Neural cell (in vitro differentiated cells): ENCODE measurements at regions not wholly inside any gene's neighbourhood (a gene's known extent, or its start where the extent isn't known, plus 50 kb on each side); places are given as distances from the start of the nearest gene placed in this dataset.
A peak's percentile ranks its signal among the peaks of the same experiment; 100 is the strongest.
"Not testable (repeated sequence)": the region's sequence is repeated elsewhere in the genome, so short reads cannot be mapped to it uniquely, and the experiment has no call there.

Source experiments
- H2AFZ ChIP-seq: fragments of 200-600, 300-800 bp; sonication (generic), shearing (Covaris generic); 2 replicates; pipeline ENCODE4 v1.6.0; 2014; ENCODE audit warnings: low read depth, mild to moderate bottlenecking, antibody characterized with exemption, low read length, moderate library complexity
- H3F3A ChIP-seq: fragments of 200-600 bp; shearing (Covaris generic); 2 replicates; pipeline ENCODE4 v1.6.1; 2016; ENCODE audit warnings: mild to moderate bottlenecking, moderate library complexity, mixed read lengths, antibody characterized with exemption, low read length; ENCODE audit not compliant: insufficient read depth, poor library complexity, severe bottlenecking
- H3K27ac ChIP-seq: fragments of 200-600, 300-800 bp; sonication (generic), shearing (Covaris generic); 2 replicates; pipeline ENCODE4 v1.5.1; 2014; ENCODE audit warnings: mild to moderate bottlenecking, low read length, moderate library complexity
- H3K27me3 ChIP-seq: fragments of 300-800, 200-600 bp; sonication (generic), shearing (Covaris generic); 2 replicates; pipeline ENCODE4 v1.6.0; 2014; ENCODE audit warnings: mild to moderate bottlenecking, low read depth, low read length, moderate library complexity; ENCODE audit not compliant: insufficient read depth
- H3K36me3 ChIP-seq: fragments of 300-800, 200-600 bp; sonication (generic), shearing (Covaris generic); 2 replicates; pipeline ENCODE4 v1.5.1; 2014; ENCODE audit warnings: mild to moderate bottlenecking, antibody characterized with exemption, low read length, moderate library complexity; ENCODE audit not compliant: insufficient read depth
- H3K4me2 ChIP-seq: fragments of 300-800, 200-600 bp; sonication (generic), shearing (Covaris generic); 2 replicates; pipeline ENCODE4 v1.6.0; 2014; ENCODE audit warnings: mild to moderate bottlenecking, low read length
- H3K4me3 ChIP-seq: fragments of 300-800, 200-600 bp; sonication (generic), shearing (Covaris generic); 2 replicates; pipeline ENCODE4 v1.5.1; 2014; ENCODE audit warnings: mild to moderate bottlenecking, low read length, moderate library complexity
- H3K79me2 ChIP-seq: fragments of 200-600 bp; shearing (Covaris generic); replicated peaks from 2 replicates; pipeline ENCODE4 v1.6.0; 2014; ENCODE audit warnings: mild to moderate bottlenecking, low read length, moderate library complexity; ENCODE audit not compliant: insufficient read depth
- H3K9ac ChIP-seq: fragments of 300-800, 200-600 bp; sonication (generic), shearing (Covaris generic); 2 replicates; pipeline ENCODE4 v1.6.1; 2016; ENCODE audit warnings: mild to moderate bottlenecking, low read length, mixed read lengths
- H3K9me2 ChIP-seq: fragments of 200-600 bp; shearing (Covaris generic); 2 replicates; pipeline ENCODE4 v1.6.1; 2016; ENCODE audit warnings: mild to moderate bottlenecking, low read length, mixed read lengths; ENCODE audit not compliant: insufficient read depth
- H3K9me3 ChIP-seq: fragments of 200-600, 300-800 bp; sonication (generic), shearing (Covaris generic); 2 replicates; pipeline ENCODE4 v1.6.1; 2016; ENCODE audit warnings: mild to moderate bottlenecking, mixed run types, low read length, moderate library complexity, mixed read lengths
- H4K20me1 ChIP-seq: fragments of 200-600 bp; shearing (Covaris generic); 2 replicates; pipeline ENCODE4 v1.6.1; 2016; ENCODE audit warnings: mild to moderate bottlenecking, mixed run types; ENCODE audit not compliant: insufficient read depth
- EP300 ChIP-seq: fragments of 450-650 bp; conservative IDR thresholded peaks from 2 replicates; pipeline ENCODE4 v1.6.1; 2014; ENCODE audit warnings: antibody characterized with exemption, mild to moderate bottlenecking, moderate library complexity; ENCODE audit not compliant: poor library complexity, severe bottlenecking
- EZH2 ChIP-seq: fragments of 200-600, 300-800 bp; shearing (Covaris generic), sonication (generic); IDR thresholded peaks from 2 replicates; pipeline ENCODE4 v1.6.1; 2014; ENCODE audit warnings: antibody characterized with exemption, low read length, borderline replicate concordance, mild to moderate bottlenecking; ENCODE audit not compliant: insufficient read depth, poor library complexity, severe bottlenecking
- MXI1 ChIP-seq: fragments of 450-650 bp; conservative IDR thresholded peaks from 2 replicates; pipeline ENCODE4 v1.6.1; 2014; ENCODE audit warnings: antibody characterized with exemption, mild to moderate bottlenecking; ENCODE audit not compliant: poor library complexity, severe bottlenecking
- POLR2AphosphoS5 ChIP-seq: IDR thresholded peaks from 2 replicates; pipeline ENCODE4 v1.6.1; 2012
- RAD21 ChIP-seq: fragments of 450-650 bp; conservative IDR thresholded peaks from 2 replicates; pipeline ENCODE4 v1.6.1; 2014; ENCODE audit warnings: antibody characterized with exemption, mild to moderate bottlenecking, moderate library complexity
- SMC3 ChIP-seq: fragments of 450-650 bp; conservative IDR thresholded peaks from 2 replicates; pipeline ENCODE4 v1.6.1; 2014; ENCODE audit warnings: antibody characterized with exemption, mild to moderate bottlenecking, moderate library complexity; ENCODE audit not compliant: poor library complexity
- TAF1 ChIP-seq: IDR thresholded peaks from 2 replicates; pipeline ENCODE4 v1.6.1; 2012; ENCODE audit warnings: low read depth
- TF ChIP-seq, protein P1 (sequence below): fragments of 450-650 bp; IDR thresholded peaks from 2 replicates; pipeline ENCODE4 v1.5.1; 2014; ENCODE audit warnings: antibody characterized with exemption, mild to moderate bottlenecking, moderate library complexity; ENCODE audit not compliant: poor library complexity, severe bottlenecking
- TF ChIP-seq, protein P2 (sequence below): IDR thresholded peaks from 2 replicates; pipeline ENCODE4 v1.6.1; 2012; ENCODE audit warnings: borderline replicate concordance

DNA sequence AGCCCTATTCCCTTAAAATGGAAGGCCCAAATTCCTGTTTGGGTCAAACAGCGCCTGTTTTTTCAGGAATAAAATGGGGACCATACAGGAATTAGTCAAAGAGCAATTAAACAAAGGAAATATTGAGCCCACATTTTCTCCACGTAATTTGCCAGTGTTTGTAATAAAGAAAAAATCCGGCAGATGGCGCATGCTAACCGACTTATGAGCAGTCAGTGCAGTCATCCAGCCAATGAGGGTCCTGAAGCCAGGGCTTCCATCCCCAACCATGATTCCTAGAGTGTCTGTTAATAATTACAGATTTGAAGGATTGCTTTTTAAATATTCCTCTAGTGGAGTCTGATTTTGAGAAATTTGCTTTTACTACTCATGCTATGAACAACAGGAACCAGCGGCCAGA lies 103.7 kb downstream of the HSFY2 start:
- no peaks in the 10 kb centered on the region for H4K20me1 ChIP-seq
- H3K9ac ChIP-seq: no peak overlapping the region
- no peak overlapping the region for H3K4me3 ChIP-seq
- H3K79me2 ChIP-seq: no peaks in the 10 kb centered on the region
- H3F3A ChIP-seq: no peaks in the 10 kb centered on the region
- H3K4me2 ChIP-seq: no peak overlapping the region
- H3K9me3 ChIP-seq: no peaks in the 10 kb centered on the region
- no peaks in the 10 kb centered on the region for H3K36me3 ChIP-seq
- H2AFZ ChIP-seq: no peak overlapping the region
- H3K9me2 ChIP-seq: no peaks in the 10 kb centered on the region
- H3K27me3 ChIP-seq: no peaks in the 10 kb centered on the region
- peak; percentile 60 for TF ChIP-seq RAD21
- no peak for TF ChIP-seq MXI1
- no peak for TF ChIP-seq EZH2
- no peak for TF ChIP-seq TAF1
- TF ChIP-seq, protein P1, sequence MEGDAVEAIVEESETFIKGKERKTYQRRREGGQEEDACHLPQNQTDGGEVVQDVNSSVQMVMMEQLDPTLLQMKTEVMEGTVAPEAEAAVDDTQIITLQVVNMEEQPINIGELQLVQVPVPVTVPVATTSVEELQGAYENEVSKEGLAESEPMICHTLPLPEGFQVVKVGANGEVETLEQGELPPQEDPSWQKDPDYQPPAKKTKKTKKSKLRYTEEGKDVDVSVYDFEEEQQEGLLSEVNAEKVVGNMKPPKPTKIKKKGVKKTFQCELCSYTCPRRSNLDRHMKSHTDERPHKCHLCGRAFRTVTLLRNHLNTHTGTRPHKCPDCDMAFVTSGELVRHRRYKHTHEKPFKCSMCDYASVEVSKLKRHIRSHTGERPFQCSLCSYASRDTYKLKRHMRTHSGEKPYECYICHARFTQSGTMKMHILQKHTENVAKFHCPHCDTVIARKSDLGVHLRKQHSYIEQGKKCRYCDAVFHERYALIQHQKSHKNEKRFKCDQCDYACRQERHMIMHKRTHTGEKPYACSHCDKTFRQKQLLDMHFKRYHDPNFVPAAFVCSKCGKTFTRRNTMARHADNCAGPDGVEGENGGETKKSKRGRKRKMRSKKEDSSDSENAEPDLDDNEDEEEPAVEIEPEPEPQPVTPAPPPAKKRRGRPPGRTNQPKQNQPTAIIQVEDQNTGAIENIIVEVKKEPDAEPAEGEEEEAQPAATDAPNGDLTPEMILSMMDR: peak; percentile 65
- no peak for TF ChIP-seq EP300
- TF ChIP-seq POLR2AphosphoS5: no peak
- TF ChIP-seq SMC3: peak; percentile 59
- TF ChIP-seq, protein P2, sequence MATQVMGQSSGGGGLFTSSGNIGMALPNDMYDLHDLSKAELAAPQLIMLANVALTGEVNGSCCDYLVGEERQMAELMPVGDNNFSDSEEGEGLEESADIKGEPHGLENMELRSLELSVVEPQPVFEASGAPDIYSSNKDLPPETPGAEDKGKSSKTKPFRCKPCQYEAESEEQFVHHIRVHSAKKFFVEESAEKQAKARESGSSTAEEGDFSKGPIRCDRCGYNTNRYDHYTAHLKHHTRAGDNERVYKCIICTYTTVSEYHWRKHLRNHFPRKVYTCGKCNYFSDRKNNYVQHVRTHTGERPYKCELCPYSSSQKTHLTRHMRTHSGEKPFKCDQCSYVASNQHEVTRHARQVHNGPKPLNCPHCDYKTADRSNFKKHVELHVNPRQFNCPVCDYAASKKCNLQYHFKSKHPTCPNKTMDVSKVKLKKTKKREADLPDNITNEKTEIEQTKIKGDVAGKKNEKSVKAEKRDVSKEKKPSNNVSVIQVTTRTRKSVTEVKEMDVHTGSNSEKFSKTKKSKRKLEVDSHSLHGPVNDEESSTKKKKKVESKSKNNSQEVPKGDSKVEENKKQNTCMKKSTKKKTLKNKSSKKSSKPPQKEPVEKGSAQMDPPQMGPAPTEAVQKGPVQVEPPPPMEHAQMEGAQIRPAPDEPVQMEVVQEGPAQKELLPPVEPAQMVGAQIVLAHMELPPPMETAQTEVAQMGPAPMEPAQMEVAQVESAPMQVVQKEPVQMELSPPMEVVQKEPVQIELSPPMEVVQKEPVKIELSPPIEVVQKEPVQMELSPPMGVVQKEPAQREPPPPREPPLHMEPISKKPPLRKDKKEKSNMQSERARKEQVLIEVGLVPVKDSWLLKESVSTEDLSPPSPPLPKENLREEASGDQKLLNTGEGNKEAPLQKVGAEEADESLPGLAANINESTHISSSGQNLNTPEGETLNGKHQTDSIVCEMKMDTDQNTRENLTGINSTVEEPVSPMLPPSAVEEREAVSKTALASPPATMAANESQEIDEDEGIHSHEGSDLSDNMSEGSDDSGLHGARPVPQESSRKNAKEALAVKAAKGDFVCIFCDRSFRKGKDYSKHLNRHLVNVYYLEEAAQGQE: no peak
- no peak overlapping the region for H3K27ac ChIP-seq

DNA sequence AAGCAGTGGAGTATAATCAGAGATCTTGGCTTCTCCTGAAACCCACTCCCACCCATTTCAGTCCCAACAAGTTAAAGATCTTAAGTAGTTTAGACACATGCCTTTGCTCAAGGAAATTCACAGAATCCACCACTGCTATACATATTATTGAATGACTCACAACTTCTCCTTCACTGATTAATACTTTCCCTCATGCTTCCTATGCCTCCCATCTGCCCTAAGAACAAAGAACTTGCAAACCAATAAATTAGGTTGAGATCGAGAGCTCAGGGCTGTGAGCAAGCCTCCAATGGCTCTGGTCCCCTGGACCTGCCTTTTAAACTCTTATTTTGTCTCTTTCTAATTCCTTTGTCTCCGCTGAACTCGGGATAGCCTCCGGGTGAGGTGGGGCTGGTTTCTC lies 101.6 kb downstream of the HSFY2 start:
- H3F3A ChIP-seq: no peaks in the 10 kb centered on the region

DNA sequence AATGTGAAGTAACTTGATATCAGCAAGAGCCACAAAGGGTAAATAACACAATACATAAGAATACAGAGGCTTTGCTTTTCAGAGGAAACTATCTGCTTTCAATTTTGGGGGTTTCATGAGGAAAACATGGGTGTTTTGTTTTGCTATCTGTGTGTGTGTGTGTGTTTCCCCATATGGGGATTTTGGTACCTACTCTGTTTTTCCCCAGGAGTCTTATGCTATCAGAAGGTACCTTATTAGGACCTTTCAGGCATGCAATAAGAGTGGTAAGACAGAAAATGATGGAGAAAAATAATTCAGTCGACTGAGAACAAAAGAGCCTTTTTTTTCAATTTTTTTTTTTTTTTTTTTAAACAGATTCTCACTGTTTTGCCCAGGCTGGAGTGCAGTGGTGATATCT lies 87.5 kb downstream of the HSFY2 start:
- H2AFZ ChIP-seq, H3K4me3 ChIP-seq, H3F3A ChIP-seq, H3K36me3 ChIP-seq, H3K27ac ChIP-seq, H3K4me2 ChIP-seq, H3K9me3 ChIP-seq, H4K20me1 ChIP-seq, H3K27me3 ChIP-seq, H3K79me2 ChIP-seq, H3K9ac ChIP-seq, H3K9me2 ChIP-seq: not testable (repeated sequence)

More for the DNA sequence above, 101.6 kb downstream of the HSFY2 start:
- TF ChIP-seq EP300 (no peak), MXI1 (no peak)
- H4K20me1 ChIP-seq: no peaks in the 10 kb centered on the region
- H3K4me2 ChIP-seq: no peak overlapping the region
- no peak overlapping the region for H2AFZ ChIP-seq
- H3K9me2 ChIP-seq: no peaks in the 10 kb centered on the region
- H3K4me3 ChIP-seq: no peak overlapping the region
- no peaks in the 10 kb centered on the region for H3K36me3 ChIP-seq
- H3K79me2 ChIP-seq: no peaks in the 10 kb centered on the region
- no peak overlapping the region for H3K27ac ChIP-seq
- H3K27me3 ChIP-seq: no peaks in the 10 kb centered on the region
- H3K9me3 ChIP-seq: no peaks in the 10 kb centered on the region
- no peak overlapping the region for H3K9ac ChIP-seq

DNA sequence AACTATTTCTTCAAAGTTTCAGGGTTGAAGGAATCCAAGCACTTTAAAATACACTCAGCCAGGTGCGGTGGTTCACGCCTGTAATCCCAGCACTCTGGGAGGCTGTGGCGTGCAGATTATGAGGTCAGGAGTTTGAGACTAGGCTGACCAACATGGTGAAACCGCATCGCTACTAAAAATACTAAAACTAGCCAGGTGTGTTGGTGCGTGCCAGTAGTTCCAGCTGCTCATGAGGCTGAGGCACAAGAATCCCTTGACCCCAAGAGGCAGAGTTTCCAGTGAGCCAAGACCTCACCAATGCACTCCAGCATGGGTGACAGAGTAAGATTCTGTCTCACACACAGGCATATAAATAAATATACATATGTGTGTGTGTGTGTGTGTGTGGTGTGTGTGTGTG lies 85.2 kb downstream of the HSFY2 start:
- H3K9ac ChIP-seq, H3K9me2 ChIP-seq, H3F3A ChIP-seq, H2AFZ ChIP-seq, H3K4me2 ChIP-seq, H3K27ac ChIP-seq, H4K20me1 ChIP-seq, H3K36me3 ChIP-seq, H3K9me3 ChIP-seq, H3K79me2 ChIP-seq, H3K27me3 ChIP-seq, H3K4me3 ChIP-seq: not testable (repeated sequence)

DNA sequence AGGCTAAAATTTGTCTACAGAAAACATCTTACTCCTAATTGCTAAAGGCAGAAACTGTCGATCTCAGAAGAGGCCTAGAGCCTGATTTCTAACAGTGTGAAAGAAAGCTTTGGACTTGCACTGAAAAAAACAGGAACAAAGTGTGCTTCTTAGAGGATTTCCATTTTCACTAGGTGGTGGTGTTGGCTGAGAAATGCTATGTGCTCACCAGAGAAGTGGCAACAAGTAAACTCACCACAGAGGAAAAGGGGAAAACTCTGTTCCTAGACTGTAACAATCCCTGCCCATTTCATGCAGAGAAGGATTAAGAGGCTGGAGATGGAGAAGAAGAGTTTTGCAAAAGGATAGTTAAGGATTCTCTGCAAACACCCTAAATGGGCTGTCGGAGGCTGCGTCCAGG lies 84.1 kb downstream of the HSFY2 start:
- not testable (repeated sequence) for H3K4me2 ChIP-seq, H2AFZ ChIP-seq, H3K36me3 ChIP-seq, H3K9me3 ChIP-seq, H3K4me3 ChIP-seq, H3F3A ChIP-seq, H3K79me2 ChIP-seq, H3K9ac ChIP-seq, H3K27ac ChIP-seq, H4K20me1 ChIP-seq, H3K9me2 ChIP-seq, H3K27me3 ChIP-seq
